GM12864 (cell line): ENCODE measurements at regions not wholly inside any gene's neighbourhood (a gene's known extent, or its start where the extent isn't known, plus 50 kb on each side); places are given as distances from the start of the nearest gene placed in this dataset.
"Not testable (repeated sequence)": the region's sequence is repeated elsewhere in the genome, so short reads cannot be mapped to it uniquely, and the experiment has no call there.

Source experiments
- DNase-seq: peaks from one replicate; pipeline ENCODE4 v3.0.0-alpha.2; 2011; ENCODE audit warnings: low read depth
- H3K4me3 ChIP-seq: 2 replicates; pipeline ENCODE4 v1.5.1; 2011; ENCODE audit warnings: mild to moderate bottlenecking, low read depth, low read length, control low read depth
- TF ChIP-seq, protein P1 (sequence below): IDR thresholded peaks from 2 replicates; pipeline ENCODE4 v1.5.1; 2011; ENCODE audit warnings: low read depth, mild to moderate bottlenecking, moderate library complexity, low read length, control low read depth, inconsistent platforms; ENCODE audit errors: missing control alignments

DNA sequence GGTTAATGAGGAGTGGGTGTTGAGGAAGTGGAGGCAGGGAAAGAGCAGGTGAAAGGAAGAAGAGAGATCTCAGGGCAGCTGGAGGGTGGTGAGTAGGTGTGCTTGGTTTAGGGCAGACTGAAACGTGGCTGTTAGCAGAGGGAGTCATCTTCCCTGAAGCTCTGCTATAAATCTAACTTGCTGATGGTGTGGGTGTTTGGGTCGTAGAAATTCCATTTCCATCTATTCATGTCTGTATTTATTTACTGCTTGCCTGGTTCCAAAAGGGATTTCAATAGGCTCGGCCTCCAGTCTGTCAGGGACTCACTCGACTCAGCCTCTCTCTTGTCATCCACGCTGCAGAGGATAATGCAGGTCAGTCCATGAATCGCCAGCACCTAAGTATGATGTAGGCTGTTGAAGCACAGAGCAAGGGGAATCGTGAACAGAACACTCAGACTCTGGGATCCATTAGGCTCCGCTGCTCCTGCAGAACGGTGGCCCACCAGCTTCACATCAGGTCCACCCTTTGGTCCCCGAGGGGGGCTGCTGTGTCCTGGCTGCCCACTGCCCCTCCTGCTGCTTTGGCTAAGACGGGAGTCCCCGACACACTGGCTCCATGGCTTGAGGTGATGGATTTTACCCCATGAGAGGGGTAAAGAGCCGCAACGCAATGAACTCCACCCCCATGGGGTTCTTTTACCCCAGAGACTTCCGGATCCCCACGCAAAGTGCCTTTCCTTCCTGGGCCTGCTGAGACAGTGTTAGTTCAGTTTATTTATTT lies 156.2 kb downstream of the RHOU start:
- TF ChIP-seq, protein P1, sequence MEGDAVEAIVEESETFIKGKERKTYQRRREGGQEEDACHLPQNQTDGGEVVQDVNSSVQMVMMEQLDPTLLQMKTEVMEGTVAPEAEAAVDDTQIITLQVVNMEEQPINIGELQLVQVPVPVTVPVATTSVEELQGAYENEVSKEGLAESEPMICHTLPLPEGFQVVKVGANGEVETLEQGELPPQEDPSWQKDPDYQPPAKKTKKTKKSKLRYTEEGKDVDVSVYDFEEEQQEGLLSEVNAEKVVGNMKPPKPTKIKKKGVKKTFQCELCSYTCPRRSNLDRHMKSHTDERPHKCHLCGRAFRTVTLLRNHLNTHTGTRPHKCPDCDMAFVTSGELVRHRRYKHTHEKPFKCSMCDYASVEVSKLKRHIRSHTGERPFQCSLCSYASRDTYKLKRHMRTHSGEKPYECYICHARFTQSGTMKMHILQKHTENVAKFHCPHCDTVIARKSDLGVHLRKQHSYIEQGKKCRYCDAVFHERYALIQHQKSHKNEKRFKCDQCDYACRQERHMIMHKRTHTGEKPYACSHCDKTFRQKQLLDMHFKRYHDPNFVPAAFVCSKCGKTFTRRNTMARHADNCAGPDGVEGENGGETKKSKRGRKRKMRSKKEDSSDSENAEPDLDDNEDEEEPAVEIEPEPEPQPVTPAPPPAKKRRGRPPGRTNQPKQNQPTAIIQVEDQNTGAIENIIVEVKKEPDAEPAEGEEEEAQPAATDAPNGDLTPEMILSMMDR = no peak
- no peak for DNase-seq
- no peak overlapping the region for H3K4me3 ChIP-seq

DNA sequence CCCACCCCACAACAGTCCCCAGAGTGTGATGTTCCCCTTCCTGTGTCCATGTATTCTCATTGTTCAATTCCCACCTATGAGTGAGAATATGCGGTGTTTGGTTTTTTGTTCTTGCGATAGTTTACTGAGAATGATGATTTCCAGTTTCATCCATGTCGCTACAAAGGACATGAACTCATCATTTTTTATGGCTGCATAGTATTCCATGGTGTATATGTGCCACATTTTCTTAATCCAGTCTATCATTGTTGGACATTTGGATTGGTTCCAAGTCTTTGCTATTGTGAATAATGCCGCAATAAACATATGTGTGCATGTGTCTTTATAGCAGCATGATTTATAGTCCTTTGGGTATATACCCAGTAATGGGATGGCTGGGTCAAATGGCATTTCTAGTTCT lies 156.9 kb downstream of the RHOU start:
- not testable (repeated sequence) for DNase-seq, H3K4me3 ChIP-seq

- TF ChIP-seq, protein P1 = no peak
- no peak for DNase-seq
- no peak overlapping the region for H3K4me3 ChIP-seq
Measured at GRCh38 chr1:228894442-228894989, 159.2 kb downstream of the RHOU start.

DNA sequence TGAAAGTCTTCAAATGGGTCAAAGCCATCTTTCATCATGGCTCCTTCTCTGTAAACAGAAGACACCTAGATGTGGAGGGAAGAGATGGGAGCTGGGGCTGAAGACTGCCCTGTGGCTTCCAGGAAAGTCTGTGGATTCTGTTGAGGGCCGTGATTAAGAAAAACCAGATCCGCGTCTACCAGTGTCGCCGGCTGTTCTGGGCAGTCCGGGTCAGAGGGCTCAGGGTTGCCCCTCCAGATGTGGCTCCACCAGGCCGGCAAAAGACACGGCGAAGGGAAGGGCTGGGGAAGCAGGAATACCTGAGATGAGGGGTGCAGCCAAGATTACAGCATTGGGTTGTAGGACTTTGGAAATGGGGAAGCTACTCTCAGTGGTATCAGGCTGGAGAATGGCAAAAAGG lies 162.6 kb downstream of the RHOU start:
- H3K4me3 ChIP-seq = no peak overlapping the region
- TF ChIP-seq, protein P1 = no peak
- DNase-seq = no peak

DNA sequence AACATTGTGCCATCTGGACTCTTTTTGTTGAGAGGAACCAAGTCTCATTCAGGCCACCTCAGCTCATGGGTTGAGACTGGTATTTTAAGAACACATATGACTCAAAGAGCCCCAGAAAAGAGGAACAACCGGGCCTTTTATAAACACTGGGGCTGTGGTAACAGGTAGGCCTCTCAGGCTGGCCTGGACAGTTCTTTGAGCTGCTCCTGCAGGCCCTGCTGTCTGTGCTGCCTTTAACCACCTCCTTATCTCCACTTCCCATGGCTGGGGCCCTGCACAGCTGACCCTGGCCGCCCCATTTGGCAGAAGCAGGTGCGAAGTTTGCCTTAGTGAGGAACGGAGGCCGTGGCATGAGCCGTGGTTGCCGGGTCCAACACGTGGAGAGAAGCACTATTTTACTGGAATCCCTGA lies 163.3 kb downstream of the RHOU start:
- TF ChIP-seq, protein P1 = no peak
- H3K4me3 ChIP-seq = no peak overlapping the region
- peak; percentile 37 for DNase-seq

DNA sequence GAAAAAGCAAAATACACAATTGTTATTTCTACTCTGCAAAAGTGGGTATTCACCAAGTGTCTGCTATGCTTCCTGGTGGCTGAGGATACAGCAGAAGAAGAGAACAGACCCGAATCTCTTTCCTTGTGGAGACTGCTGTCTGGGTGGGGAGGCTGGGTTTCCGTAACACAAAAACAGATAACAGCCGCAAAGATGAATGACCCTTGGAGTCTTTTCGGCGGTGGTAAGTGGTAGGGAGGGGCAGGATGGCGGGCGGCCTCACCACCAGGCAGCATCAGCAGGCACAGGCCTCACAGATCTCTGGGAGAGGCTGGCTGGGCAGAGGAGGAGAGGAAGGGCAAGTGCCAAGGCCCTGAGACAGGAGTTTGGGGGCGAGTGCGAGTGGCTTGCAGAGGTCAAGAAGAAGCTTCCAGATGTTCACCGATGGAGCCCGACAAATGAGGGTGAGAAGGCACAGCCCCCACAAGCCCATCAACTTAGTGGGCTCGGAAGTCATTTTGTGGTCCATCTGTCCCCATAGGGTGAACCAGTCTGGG lies 164.2 kb downstream of the RHOU start:
- TF ChIP-seq, protein P1 = no peak

DNA sequence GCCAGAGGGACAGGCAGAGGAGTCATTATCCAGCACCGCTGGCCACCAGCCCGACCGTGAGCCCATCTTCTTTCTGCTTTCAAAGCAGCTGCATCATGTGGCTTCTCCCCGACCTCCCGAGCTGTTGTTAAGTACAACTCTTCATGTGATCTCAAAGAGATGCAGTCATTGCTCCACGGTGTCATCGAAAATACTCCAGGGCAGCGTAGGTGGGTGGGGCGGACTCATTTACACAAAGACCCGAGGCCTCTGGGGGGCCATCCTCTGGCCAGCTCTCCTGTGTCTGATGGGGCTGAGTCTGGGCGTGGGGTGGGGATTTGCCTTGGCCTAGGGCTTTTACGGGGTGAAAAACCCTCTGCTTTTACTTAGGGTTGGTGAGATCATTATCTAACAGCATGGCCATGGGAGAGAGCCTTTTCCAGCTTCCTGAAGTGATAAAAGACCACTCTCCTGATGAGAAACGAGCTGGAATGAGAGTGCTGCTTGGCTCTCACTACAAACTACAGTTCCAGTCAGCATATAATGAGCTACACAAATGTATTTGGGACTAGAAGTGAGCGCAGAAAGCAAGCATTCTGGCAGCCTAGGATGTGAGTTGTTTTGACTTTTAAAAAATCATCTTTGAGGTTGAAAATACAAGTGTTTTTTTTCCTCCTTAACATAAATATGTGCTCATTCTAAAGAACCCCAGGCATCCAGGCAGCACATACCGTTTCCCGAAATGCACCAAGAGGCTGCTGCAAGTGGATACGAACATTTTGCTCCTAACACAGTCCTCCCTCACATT lies 165.0 kb downstream of the RHOU start:
- no peak for DNase-seq
- H3K4me3 ChIP-seq = no peak overlapping the region
- TF ChIP-seq, protein P1 = no peak

More for the DNA sequence above, 164.2 kb downstream of the RHOU start:
- no peak for DNase-seq
- no peak overlapping the region for H3K4me3 ChIP-seq
